GM19372 (cell line): ENCODE measurements at regions not wholly inside any gene's neighbourhood (a gene's known extent, or its start where the extent isn't known, plus 50 kb on each side); places are given as distances from the start of the nearest gene placed in this dataset.

ENCODE experiments used
- ATAC-seq: cut with Tn5 transposase; IDR thresholded peaks from one replicate; pipeline ENCODE4 v1.9.1; 2021; ENCODE audit warnings: mild to moderate bottlenecking, low read depth, moderate library complexity; ENCODE audit not compliant: unreplicated experiment

DNA sequence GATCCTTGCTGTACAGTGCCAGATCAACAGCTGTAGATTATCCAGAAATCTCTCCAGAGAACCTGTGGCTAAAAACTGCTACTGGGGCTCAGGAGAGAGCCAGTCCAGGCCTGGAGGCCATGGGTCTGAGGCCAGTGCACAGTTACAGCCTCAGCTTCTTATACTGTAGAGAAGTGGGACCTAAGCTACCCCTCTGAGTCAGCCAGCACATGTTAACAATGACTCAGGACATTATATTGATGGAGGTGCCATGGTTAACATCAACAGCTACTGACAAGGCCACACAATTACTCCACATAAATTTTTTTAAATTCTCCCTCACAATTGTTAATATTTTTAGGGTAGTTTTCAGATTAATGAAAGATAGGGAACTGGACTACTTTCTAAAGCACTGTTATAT lies 138.5 kb downstream of the RBM26 start:
- ATAC-seq: no peak

DNA sequence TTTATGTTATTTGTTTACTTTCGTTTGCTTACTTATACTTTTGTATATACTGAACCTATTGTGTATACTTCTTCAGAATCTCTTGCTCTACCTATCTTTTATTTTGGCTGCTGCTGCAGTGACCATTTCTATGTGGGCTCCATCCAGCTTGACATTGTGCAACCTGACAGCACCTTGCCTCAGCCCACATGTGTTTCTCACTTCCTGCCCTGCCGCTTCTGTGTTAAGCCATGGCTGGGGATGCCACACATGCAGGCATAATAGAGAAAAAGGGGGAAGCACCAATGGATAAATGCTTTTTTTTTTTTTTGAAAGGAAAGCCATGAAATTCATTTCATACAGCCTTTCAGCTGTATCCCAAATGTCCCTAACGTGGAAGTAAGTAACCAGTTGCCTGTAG lies 147.6 kb downstream of the RBM26 start:
- ATAC-seq: peak; percentile 94

GRCh38 chr13:79246578-79246949 lies 159.5 kb downstream of the RBM26 start:
- peak; percentile 42 for ATAC-seq

GRCh38 chr13:79245937-79246577 lies 160.0 kb downstream of the RBM26 start:
- peak; percentile 80 for ATAC-seq

DNA sequence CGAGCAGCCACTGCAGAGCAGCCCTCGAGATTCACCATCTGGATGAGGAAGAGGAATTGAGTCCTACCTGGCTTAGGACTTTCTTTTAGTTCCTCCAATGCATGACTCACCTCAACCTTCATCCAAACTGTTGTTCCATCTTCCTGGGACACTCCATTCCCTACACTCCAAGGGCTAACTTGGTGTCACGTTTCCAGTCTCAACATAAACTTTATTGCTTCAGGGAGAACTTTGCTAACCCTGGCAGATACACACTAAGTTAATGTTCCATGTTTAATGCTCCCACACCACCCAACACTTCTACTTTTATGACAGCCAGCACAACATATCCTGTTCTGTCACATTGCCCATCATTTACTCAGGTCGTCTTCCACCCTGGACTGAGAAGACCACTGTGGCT lies 164.4 kb downstream of the RBM26 start:
- ATAC-seq: no peak

GRCh38 chr13:79237981-79238380 lies 168.1 kb downstream of the RBM26 start:
- no peak for ATAC-seq

- no peak for ATAC-seq
These were observed 174.2 kb downstream of the RBM26 start for GRCh38 chr13:79231887-79232286.

DNA sequence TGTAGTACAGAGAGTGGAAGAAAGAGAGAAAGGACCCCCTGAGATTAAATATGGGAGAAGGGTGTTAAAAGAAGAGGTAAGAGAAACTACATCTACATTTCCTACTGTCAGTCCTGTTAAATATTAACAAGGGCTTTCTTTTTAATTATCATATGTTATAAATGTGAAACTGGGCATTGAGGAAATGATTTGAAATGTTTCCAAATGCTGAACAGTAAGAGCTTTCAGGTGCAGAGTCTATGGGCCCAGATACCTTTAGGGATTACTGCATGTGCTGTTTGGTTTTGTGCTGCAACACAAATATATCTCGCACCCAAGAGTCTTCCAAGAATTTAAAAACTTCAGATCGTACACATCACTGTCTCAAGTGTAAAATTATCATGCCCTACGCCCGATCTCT lies 176.3 kb downstream of the RBM26 start:
- ATAC-seq: no peak

- ATAC-seq: no peak
These were observed 177.1 kb downstream of the RBM26 start for GRCh38 chr13:79228972-79229371.

- peak; percentile 77 for ATAC-seq
These were observed 178.6 kb downstream of the RBM26 start for GRCh38 chr13:79227418-79227817.

- no peak for ATAC-seq
These were observed 179.1 kb downstream of the RBM26 start for GRCh38 chr13:79226938-79227337.

DNA sequence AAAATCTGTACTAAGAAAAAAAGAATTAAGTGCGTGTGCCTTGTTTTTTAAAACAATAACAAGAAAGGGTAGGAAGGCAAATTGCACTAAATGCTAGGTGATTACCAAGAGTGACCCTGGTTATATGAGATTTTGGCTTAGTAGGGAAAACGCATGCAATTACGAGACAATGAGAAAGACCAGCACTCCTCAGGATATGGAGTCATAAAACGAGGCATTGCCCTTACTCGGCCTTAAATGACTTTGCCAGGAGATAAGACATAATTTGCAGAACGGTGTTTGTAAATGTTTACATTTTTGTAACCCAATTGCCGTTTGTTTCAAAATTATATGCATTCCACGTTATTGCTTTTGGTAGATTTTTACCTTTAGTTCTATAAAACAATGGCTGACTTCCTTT lies 179.8 kb downstream of the RBM26 start:
- ATAC-seq: no peak

DNA sequence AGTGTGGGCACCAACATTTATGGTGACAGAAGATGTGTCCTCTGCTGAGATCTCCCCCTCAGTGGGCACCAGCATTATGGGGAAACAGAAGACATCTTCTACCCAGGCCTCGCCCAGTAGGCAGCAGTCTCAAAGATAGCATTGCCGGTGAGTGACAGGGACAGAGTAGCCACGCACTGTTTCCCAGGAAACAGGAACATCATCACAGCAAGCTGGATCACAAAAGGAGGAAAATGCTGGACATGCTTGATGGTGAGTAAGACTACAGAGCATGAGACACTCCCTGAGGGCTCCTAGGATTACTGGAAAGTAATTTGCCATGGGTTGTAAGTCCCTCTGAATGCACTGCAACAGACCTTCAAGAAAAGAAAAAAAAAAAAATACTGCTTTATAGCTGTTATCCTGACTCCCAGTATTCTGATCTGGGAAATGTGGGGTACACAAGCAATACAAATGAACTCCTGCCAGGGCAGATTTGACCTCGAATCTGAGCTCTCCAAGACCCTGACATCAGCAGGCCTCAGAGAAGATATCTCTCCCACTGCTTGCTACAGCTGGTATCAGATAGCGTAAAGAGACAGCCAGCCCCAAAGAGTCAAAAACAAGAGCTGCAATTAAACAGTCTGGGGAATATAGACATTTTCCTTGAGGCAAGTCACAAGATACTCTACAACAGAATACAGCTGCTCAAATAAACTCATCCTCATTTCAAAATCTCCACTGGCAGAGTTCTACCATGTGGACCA lies 180.4 kb downstream of the RBM26 start:
- ATAC-seq: no peak

- no peak for ATAC-seq
These were observed 183.4 kb downstream of the RBM26 start for GRCh38 chr13:79222427-79223205.

- no peak for ATAC-seq
These were observed 193.9 kb downstream of the RBM26 start for GRCh38 chr13:79212064-79212619.

DNA sequence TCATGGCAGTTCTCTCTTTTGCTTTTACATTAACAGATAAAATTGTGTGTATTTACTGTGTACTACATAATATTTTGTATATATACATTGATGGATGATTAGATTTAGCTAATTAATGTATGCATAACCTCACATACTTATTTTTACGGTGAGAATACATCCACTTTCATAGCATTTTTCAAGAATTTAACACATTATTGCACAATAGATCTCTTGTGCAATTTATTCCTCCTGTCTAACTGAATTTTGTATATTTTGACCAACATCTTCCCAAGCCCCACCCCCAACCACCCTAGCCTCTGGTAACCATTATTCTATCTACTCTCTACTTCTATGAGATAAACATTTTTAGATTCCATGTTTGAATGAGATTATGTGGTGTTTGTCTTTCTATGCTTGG lies 194.7 kb downstream of the RBM26 start:
- no peak for ATAC-seq

DNA sequence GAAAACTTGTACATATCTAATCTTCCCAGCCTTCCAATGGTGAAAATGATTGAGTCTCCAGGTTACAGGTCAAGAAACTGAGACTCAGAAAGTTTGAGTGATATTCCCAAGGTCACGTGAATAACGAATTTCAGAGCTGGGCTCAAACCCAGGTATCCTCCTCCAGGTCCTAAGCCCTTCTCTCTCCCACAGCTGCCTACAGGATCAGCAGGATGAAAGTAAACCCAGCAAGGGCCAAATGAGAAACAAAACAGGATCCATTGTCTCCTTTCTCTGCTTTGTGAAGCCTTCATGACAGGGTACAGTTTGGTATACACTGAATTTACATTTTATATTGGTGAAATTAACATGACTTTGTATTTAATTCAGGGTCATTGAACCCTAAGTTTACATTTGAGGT lies 208.1 kb downstream of the RBM26 start:
- ATAC-seq: no peak

GRCh38 chr13:79196843-79197242 lies 209.2 kb downstream of the RBM26 start:
- ATAC-seq: no peak

DNA sequence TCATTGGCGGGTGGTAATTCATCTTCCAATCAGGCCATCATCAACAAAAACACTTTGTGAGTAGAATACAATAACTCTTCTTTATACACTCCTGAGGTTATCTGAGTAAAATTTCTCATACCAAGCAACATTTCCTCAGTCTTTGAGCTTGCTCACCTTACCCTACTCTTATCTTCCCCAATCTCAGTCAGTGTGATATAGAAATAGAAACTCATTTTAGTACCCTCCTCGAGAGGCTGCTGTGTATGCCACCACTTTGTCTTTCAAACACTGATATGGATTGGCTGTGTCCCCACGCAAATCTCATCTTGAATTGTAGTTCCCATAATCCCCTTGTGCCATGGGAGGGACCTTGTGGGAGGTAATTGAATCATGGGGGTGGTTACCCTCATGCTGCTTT lies 209.7 kb downstream of the RBM26 start:
- ATAC-seq: no peak

DNA sequence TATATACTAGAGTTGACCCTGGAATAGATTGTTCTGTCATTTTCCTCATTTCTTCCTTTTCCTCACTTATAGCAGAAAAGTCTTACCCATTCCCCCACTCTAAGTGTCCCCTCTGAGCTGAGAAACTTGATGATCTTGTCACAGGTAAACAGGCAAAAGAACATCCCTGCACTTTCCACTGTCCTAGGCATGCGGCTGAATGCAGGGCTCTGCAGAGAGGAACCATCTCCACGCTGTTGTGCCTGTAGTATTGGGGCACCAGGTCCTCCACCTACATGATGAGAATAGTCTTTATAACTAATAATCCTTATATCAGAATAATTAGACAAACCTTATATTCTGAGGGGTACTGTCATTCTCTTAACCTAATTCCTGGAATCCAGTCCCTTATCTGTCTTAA lies 211.3 kb downstream of the RBM26 start:
- peak; percentile 36 for ATAC-seq

GRCh38 chr13:79194272-79194671 lies 211.8 kb downstream of the RBM26 start:
- peak; percentile 86 for ATAC-seq
